K562 (cell line): ENCODE measurements at regions not wholly inside any gene's neighbourhood (a gene's known extent, or its start where the extent isn't known, plus 50 kb on each side); places are given as distances from the start of the nearest gene placed in this dataset.

ENCODE experiments used
- ATF6 ChIP-seq: sonication (generic); formaldehyde crosslinking; IDR thresholded peaks from 2 replicates; pipeline ENCODE4 v1.4.0; 2020; ENCODE audit warnings: mild to moderate bottlenecking, missing genetic modification reagents
- HMG20B ChIP-seq: fragments of 250-450 bp; sonication (Bioruptor Pico); IDR thresholded peaks from 2 replicates; pipeline ENCODE4 v1.5.0; 2021; ENCODE audit warnings: mild to moderate bottlenecking
- KLF1 ChIP-seq: fragments of 450-650 bp; IDR thresholded peaks from 2 replicates; pipeline ENCODE4 v1.6.1; 2016; ENCODE audit warnings: missing genetic modification characterization, missing compliant biosample characterization
- KLF13 ChIP-seq: fragments of 450-650 bp; IDR thresholded peaks from 2 replicates; pipeline ENCODE4 v1.6.1; 2016; ENCODE audit warnings: missing genetic modification characterization, low read depth, mild to moderate bottlenecking, missing compliant biosample characterization, moderate library complexity, borderline replicate concordance
- LARP7 ChIP-seq: fragments of 450-650 bp; IDR thresholded peaks from 2 replicates; pipeline ENCODE4 v1.6.1; 2016
- PATZ1 ChIP-seq: fragments of 250-450 bp; sonication (Bioruptor Pico); IDR thresholded peaks from 2 replicates; pipeline ENCODE4 v1.5.0; 2020; ENCODE audit warnings: mild to moderate bottlenecking, borderline replicate concordance
- SMAD1 ChIP-seq: fragments of 150-350 bp; IDR thresholded peaks from 2 replicates; pipeline ENCODE4 v1.6.1; 2014; ENCODE audit warnings: low read length, low read depth; ENCODE audit not compliant: partially characterized antibody
- ZNF407 ChIP-seq: fragments of 450-650 bp; IDR thresholded peaks from 2 replicates; pipeline ENCODE4 v1.6.1; 2016; ENCODE audit warnings: low read depth
- ZNF764 ChIP-seq: fragments of 250-450 bp; sonication (Bioruptor Pico); IDR thresholded peaks from 2 replicates; pipeline ENCODE4 v1.4.0; 2020; ENCODE audit warnings: low read depth, mild to moderate bottlenecking, moderate library complexity

- TF ChIP-seq PATZ1: no peak
- TF ChIP-seq ZNF407: no peak
- no peak for TF ChIP-seq KLF13 (tag)
- no peak for TF ChIP-seq HMG20B (CRISPR knock-in tag)
- TF ChIP-seq ZNF764 (CRISPR knock-in tag): no peak
- no peak for TF ChIP-seq KLF1 (tag)
- TF ChIP-seq SMAD1: no peak
- TF ChIP-seq ATF6 (CRISPR knock-in tag): no peak
- TF ChIP-seq LARP7: no peak
Observed at GRCh38 chr5:125109293-125109692, 362.9 kb upstream of the ZNF608 start (continued).
